ENCODE measurements at regions not wholly inside any gene's neighbourhood (a gene's known extent, or its start where the extent isn't known, plus 50 kb on each side); places are given as distances from the start of the nearest gene placed in this dataset.

- intact Hi-C loops (cut with DNase I; ENCODE audit: low total_unique reads) = no loop called here
- Histone ChIP-seq H3K36me3 (no peaks in the 10 kb centered on the region), H3K9me3 (peaks cover 0 to 5% (median 0%) of the 10 kb centered on the region in 4 donors), H3K4me3 (no peak overlapping the region), H3K27me3 (no peaks in the 10 kb centered on the region), H3K4me1 (no peaks in the 10 kb centered on the region), H3K27ac (no peak overlapping the region)
- no peak for DNase-seq
- WGBS, 5 donors = 64 to 78% (median 73%) methylated on average over 2 of the region's 2 CpGs
- TF ChIP-seq CTCF (IDR thresholded peaks at IDR 0.05) (no peak), EP300 (IDR thresholded peaks at IDR 0.05) (no peak), POLR2AphosphoS5 (IDR thresholded peaks at IDR 0.05) (no peak), POLR2A (IDR thresholded peaks at IDR 0.05) (no peak)
These were observed 306.8 kb upstream of the G2E3 start for GRCh38 chr14:30252151-30252550.

- Histone ChIP-seq H3K9me3 (peaks cover 0 to 5% (median 0%) of the 10 kb centered on the region in 4 donors), H3K27me3 (no peaks in the 10 kb centered on the region), H3K4me1 (no peaks in the 10 kb centered on the region), H3K4me3 (no peak overlapping the region), H3K27ac (no peak overlapping the region), H3K36me3 (no peaks in the 10 kb centered on the region)
- WGBS, 5 donors = 51 to 58% (median 53%) methylated on average over 6 of the region's 6 CpGs
- TF ChIP-seq POLR2A (IDR thresholded peaks at IDR 0.05) (no peak), POLR2AphosphoS5 (IDR thresholded peaks at IDR 0.05) (no peak), CTCF (IDR thresholded peaks at IDR 0.05) (no peak), EP300 (IDR thresholded peaks at IDR 0.05) (no peak)
- intact Hi-C loops (cut with DNase I; ENCODE audit: low total_unique reads) = no loop called here
- no peak for DNase-seq
These were observed 305.9 kb upstream of the G2E3 start for GRCh38 chr14:30252783-30253674.

- TF ChIP-seq POLR2A (IDR thresholded peaks at IDR 0.05) = no peak
- TF ChIP-seq POLR2AphosphoS5 (IDR thresholded peaks at IDR 0.05) = no peak
- 88 to 93% (median 92%) methylated on average over 2 of the region's 2 CpGs for WGBS, 5 donors
- no peaks in the 10 kb centered on the region for H3K27me3 ChIP-seq
- H3K9me3 ChIP-seq = peaks cover 0 to 5% (median 0%) of the 10 kb centered on the region in 4 donors
- H3K27ac ChIP-seq = no peak overlapping the region
- intact Hi-C loops (cut with DNase I; ENCODE audit: low total_unique reads) = no loop called here
- no peak overlapping the region for H3K4me3 ChIP-seq
- H3K36me3 ChIP-seq = no peaks in the 10 kb centered on the region
- no peaks in the 10 kb centered on the region for H3K4me1 ChIP-seq
- DNase-seq = no peak
These were observed 302.3 kb upstream of the G2E3 start for GRCh38 chr14:30256627-30257026.

GRCh38 chr14:30257946-30258661 is 300.9 kb upstream of the G2E3 start:
- H3K36me3 ChIP-seq = no peaks in the 10 kb centered on the region
- no peak overlapping the region for H3K27ac ChIP-seq
- H3K27me3 ChIP-seq = no peaks in the 10 kb centered on the region
- H3K9me3 ChIP-seq = peaks cover 0 to 5% (median 0%) of the 10 kb centered on the region in 4 donors
- TF ChIP-seq POLR2A (IDR thresholded peaks at IDR 0.05) (no peak), EP300 (IDR thresholded peaks at IDR 0.05) (no peak), POLR2AphosphoS5 (IDR thresholded peaks at IDR 0.05) (no peak), CTCF (IDR thresholded peaks at IDR 0.05) (no peak)
- intact Hi-C loops (cut with DNase I; ENCODE audit: low total_unique reads) = no loop called here
- H3K4me3 ChIP-seq = no peak overlapping the region
- 71 to 88% (median 84%) methylated on average over 1 of the region's 1 CpG for WGBS, 5 donors
- no peaks in the 10 kb centered on the region for H3K4me1 ChIP-seq
- DNase-seq = no peak

All from stomach (tissue), 8 donors.